IMR-90 (cell line): ENCODE measurements at regions not wholly inside any gene's neighbourhood (a gene's known extent, or its start where the extent isn't known, plus 50 kb on each side); places are given as distances from the start of the nearest gene placed in this dataset.

ENCODE experiments used
- ATAC-seq: fragments of 200-7000 bp; cut with Tn5 transposase; 2 replicates; pipeline ENCODE4 v1.9.1; 2020; ENCODE audit warnings: low read depth, mild to moderate bottlenecking, moderate library complexity
- BruUV-seq: library from RNA; stranded (reverse); fragments of 400-500 nt; replicated peaks from 2 replicates; lab custom pipeline; 2021; lab: Mats Ljungman, UMichigan
- CTCF ChIA-PET: fragments of 300-600 bp; formaldehyde crosslinking; extraction: SDS; loops from one replicate; lab custom pipeline; 2021; ENCODE audit warnings: antibody characterized with exemption; lab: Yijun Ruan, JAX
- POLR2A ChIA-PET: fragments of 300-600 bp; sonication (Branson Sonifier 250); formaldehyde crosslinking; loops from one replicate; lab custom pipeline; 2022; ENCODE audit warnings: antibody characterized with exemption; ENCODE audit not compliant: unreplicated experiment; lab: Charles Lee
- DNase-seq: peaks from one replicate; pipeline ENCODE4 v3.0.0; 2013
- H2AFZ ChIP-seq: replicated peaks from 2 replicates; pipeline ENCODE3; 2013; ENCODE audit warnings: low read length, mild to moderate bottlenecking; ENCODE audit not compliant: poor library complexity
- H2AK5ac ChIP-seq: 2 replicates; pipeline ENCODE4 v1.6.1; 2013; ENCODE audit warnings: low read depth, low read length, inconsistent platforms
- H2AK9ac ChIP-seq: replicated peaks from 2 replicates; pipeline ENCODE3; 2013; ENCODE audit warnings: mild to moderate bottlenecking, low read depth, low read length, moderate library complexity; ENCODE audit not compliant: poor library complexity
- H2BK120ac ChIP-seq: 2 replicates; pipeline ENCODE4 v1.6.1; 2013; ENCODE audit warnings: low read depth, low read length, inconsistent platforms
- H2BK15ac ChIP-seq: 3 replicates; pipeline ENCODE4 v1.6.1; 2013; ENCODE audit warnings: low read depth, low read length, inconsistent platforms
- H2BK20ac ChIP-seq: 2 replicates; pipeline ENCODE4 v1.6.1; 2013; ENCODE audit warnings: low read depth, mild to moderate bottlenecking, inconsistent platforms, low read length, moderate library complexity
- H2BK5ac ChIP-seq: 2 replicates; pipeline ENCODE4 v1.6.1; 2013; ENCODE audit warnings: mild to moderate bottlenecking, low read depth, low read length, inconsistent platforms; ENCODE audit not compliant: poor library complexity, severe bottlenecking
- H3K14ac ChIP-seq: replicated peaks from 2 replicates; pipeline ENCODE4 v1.6.1; 2013; ENCODE audit warnings: low read depth, low read length, inconsistent platforms
- H3K18ac ChIP-seq: 2 replicates; pipeline ENCODE4 v1.6.1; 2013; ENCODE audit warnings: low read depth, low read length, control low read depth
- H3K23ac ChIP-seq: 2 replicates; pipeline ENCODE4 v1.6.1; 2013; ENCODE audit warnings: low read depth, low read length, inconsistent platforms
- H3K27ac ChIP-seq: 2 replicates; pipeline ENCODE4 v1.5.1; 2013; ENCODE audit warnings: mild to moderate bottlenecking, control low read depth, low read length; ENCODE audit not compliant: insufficient read depth
- H3K27me3 ChIP-seq: 2 replicates; pipeline ENCODE4 v1.6.1; 2013; ENCODE audit warnings: low read length; ENCODE audit not compliant: control insufficient read depth, insufficient read depth
- H3K36me3 ChIP-seq: 2 replicates; pipeline ENCODE4 v1.6.1; 2013; ENCODE audit warnings: low read length, mixed read lengths; ENCODE audit not compliant: control insufficient read depth, insufficient read depth
- H3K4ac ChIP-seq: 2 replicates; pipeline ENCODE4 v1.6.1; 2013; ENCODE audit warnings: low read depth, low read length, inconsistent platforms
- H3K4me1 ChIP-seq: 2 replicates; pipeline ENCODE4 v1.6.1; 2013; ENCODE audit warnings: low read length, mixed read lengths; ENCODE audit not compliant: control insufficient read depth, insufficient read depth
- H3K4me2 ChIP-seq: 2 replicates; pipeline ENCODE4 v1.6.1; 2013; ENCODE audit warnings: low read depth, mild to moderate bottlenecking, control low read depth, low read length, moderate library complexity
- H3K4me3 ChIP-seq: 2 replicates; pipeline ENCODE4 v1.5.1; 2013; ENCODE audit warnings: low read depth, mild to moderate bottlenecking, control low read depth, low read length, moderate library complexity; ENCODE audit not compliant: insufficient read depth
- H3K56ac ChIP-seq: 2 replicates; pipeline ENCODE4 v1.6.1; 2013; ENCODE audit warnings: low read length, inconsistent platforms; ENCODE audit not compliant: insufficient read depth; ENCODE audit errors: extremely low read depth
- H3K79me1 ChIP-seq, 2 experiments: 2 replicates each; pipeline ENCODE4 v1.6.1; 2013; ENCODE audit warnings: low read length in 2 of 2, inconsistent platforms in 1 of 2, low read depth in 1 of 2
- H3K9ac ChIP-seq: 2 replicates; pipeline ENCODE4 v1.6.1; 2013; ENCODE audit warnings: low read depth, low read length, control low read depth
- H3K9me1 ChIP-seq: 2 replicates; pipeline ENCODE4 v1.6.1; 2013; ENCODE audit warnings: low read length, inconsistent platforms; ENCODE audit not compliant: insufficient read depth
- H3K9me3 ChIP-seq: 2 replicates; pipeline ENCODE4 v1.6.1; 2013; ENCODE audit warnings: low read length; ENCODE audit not compliant: control insufficient read depth, insufficient read depth
- H4K20me1 ChIP-seq: 2 replicates; pipeline ENCODE4 v1.6.1; 2013; ENCODE audit warnings: low read length, inconsistent platforms; ENCODE audit not compliant: insufficient read depth
- H4K5ac ChIP-seq: 2 replicates; pipeline ENCODE4 v1.6.1; 2013; ENCODE audit warnings: mild to moderate bottlenecking, low read depth, low read length, control low read depth
- H4K8ac ChIP-seq, 2 experiments: 2 replicates each; pipeline ENCODE4 v1.6.1; 2013; ENCODE audit warnings: low read depth in 2 of 2, low read length in 2 of 2, control low read depth in 1 of 2, inconsistent platforms in 1 of 2
- H4K91ac ChIP-seq: 2 replicates; pipeline ENCODE4 v1.6.1; 2013; ENCODE audit warnings: low read depth, low read length, inconsistent platforms; ENCODE audit not compliant: insufficient read depth
- CEBPB ChIP-seq: IDR thresholded peaks from 2 replicates; pipeline ENCODE4 v1.6.1; 2012; ENCODE audit warnings: low read depth, low read length, improper control_type of control experiment
- MAFK ChIP-seq: IDR thresholded peaks from 2 replicates; pipeline ENCODE4 v1.6.1; 2012; ENCODE audit warnings: low read depth, low read length, improper control_type of control experiment
- MXI1 ChIP-seq: IDR thresholded peaks from 2 replicates; pipeline ENCODE4 v1.6.1; 2012; ENCODE audit warnings: low read depth, mild to moderate bottlenecking, low read length, moderate library complexity, borderline replicate concordance
- RCOR1 ChIP-seq: IDR thresholded peaks from 2 replicates; pipeline ENCODE4 v1.6.1; 2012; ENCODE audit warnings: mild to moderate bottlenecking, low read length, improper control_type of control experiment; ENCODE audit not compliant: insufficient replicate concordance
- WGBS, 2 experiments: methylation state at CpG; one replicate each; pipeline versions ENCODE4 v1.1.5 to v1.1.7; 2013; ENCODE audit warnings: missing lambda C conversion rate in 2 of 2; ENCODE audit not compliant: insufficient read length in 1 of 2; ENCODE audit errors: extremely low coverage in 2 of 2; 5-methylcytosine and 5-hydroxymethylcytosine counted together
- dilution Hi-C: fragments of 300-500 bp; cut with HindIII; formaldehyde crosslinking; loops from one replicate; pipeline ENCODE4 v1.14.3; 2018; ENCODE audit warnings: low sequenced_read_pairs; ENCODE audit not compliant: unreplicated experiment
- in situ Hi-C: fragments of 300-500 bp; cut with MboI; formaldehyde crosslinking; loops from 3 replicates; pipeline ENCODE4 v1.14.3; 2019; ENCODE audit warnings: low sequenced_read_pairs, inconsistent platforms, mixed read lengths
- intact Hi-C: fragments of 100-400 bp; cut with micrococcal nuclease; formaldehyde crosslinking; loops from 2 replicates; pipeline ENCODE4 v1.10.0; 2022
- TF ChIP-seq, protein P1 (sequence below): fragments of 150-350 bp; IDR thresholded peaks from 2 replicates; pipeline ENCODE4 v1.6.1; 2017; ENCODE audit warnings: mild to moderate bottlenecking, antibody characterized with exemption, low read length, low read depth
- TF ChIP-seq, protein P2 (sequence below): conservative IDR thresholded peaks from 2 replicates; pipeline ENCODE4 v1.5.1; 2012; ENCODE audit warnings: mild to moderate bottlenecking, low read depth, low read length, improper control_type of control experiment

DNA sequence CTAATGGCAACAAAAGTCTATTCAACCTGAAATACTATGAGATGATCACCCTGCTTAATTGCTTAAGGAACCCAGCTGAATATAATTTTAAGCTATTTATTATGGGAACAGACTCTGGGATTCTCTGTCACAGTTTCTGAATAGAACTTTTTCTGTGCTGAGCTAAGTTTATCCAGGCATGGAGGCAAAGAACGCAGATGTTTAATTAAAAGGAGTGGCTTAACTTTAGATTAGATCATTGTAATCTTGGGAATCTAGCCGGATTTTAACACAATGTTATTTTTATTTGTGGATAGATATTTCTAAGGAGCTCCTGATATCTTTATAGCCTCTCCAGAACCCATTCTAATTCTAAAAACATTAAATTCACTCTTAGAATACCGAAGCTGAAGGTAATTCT is 353.4 kb downstream of the STIM2 start:
- no TSS peak for BruUV-seq
- dilution Hi-C loops (no loop called here), intact Hi-C loops (no loop called here), in situ Hi-C loops (no loop called here)
- Histone ChIP-seq H3K23ac (no peak overlapping the region), H2BK5ac (no peak overlapping the region), H2BK15ac (no peak overlapping the region), H2AK5ac (no peak overlapping the region), H4K91ac (no peak overlapping the region), H3K56ac (no peak overlapping the region), H3K9me1 (no peaks in the 10 kb centered on the region), H3K18ac (no peak overlapping the region), H3K79me1 (no peaks in the 10 kb centered on the region), H3K4me1 (no peaks in the 10 kb centered on the region), H3K9ac (no peak overlapping the region), H3K4me3 (no peak overlapping the region), H4K8ac (no peak overlapping the region), H3K27ac (no peak overlapping the region), H3K14ac (no peak overlapping the region), H3K4ac (no peak overlapping the region), H3K9me3 (0 out of 2 replicates have a peak, but pooled peaks cover 3% of the 10 kb centered on the region), H3K36me3 (no peaks in the 10 kb centered on the region), H3K4me2 (no peak overlapping the region), H2BK20ac (no peak overlapping the region), H4K20me1 (no peaks in the 10 kb centered on the region), H2BK120ac (no peak overlapping the region), H2AFZ (no peak overlapping the region), H3K27me3 (no peaks in the 10 kb centered on the region), H4K5ac (no peak overlapping the region), H2AK9ac (no peak overlapping the region)
- TF ChIP-seq, protein P1, sequence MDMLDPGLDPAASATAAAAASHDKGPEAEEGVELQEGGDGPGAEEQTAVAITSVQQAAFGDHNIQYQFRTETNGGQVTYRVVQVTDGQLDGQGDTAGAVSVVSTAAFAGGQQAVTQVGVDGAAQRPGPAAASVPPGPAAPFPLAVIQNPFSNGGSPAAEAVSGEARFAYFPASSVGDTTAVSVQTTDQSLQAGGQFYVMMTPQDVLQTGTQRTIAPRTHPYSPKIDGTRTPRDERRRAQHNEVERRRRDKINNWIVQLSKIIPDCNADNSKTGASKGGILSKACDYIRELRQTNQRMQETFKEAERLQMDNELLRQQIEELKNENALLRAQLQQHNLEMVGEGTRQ, result no peak
- no peak for TF ChIP-seq RCOR1
- TF ChIP-seq MXI1, result no peak
- TF ChIP-seq, protein P2, sequence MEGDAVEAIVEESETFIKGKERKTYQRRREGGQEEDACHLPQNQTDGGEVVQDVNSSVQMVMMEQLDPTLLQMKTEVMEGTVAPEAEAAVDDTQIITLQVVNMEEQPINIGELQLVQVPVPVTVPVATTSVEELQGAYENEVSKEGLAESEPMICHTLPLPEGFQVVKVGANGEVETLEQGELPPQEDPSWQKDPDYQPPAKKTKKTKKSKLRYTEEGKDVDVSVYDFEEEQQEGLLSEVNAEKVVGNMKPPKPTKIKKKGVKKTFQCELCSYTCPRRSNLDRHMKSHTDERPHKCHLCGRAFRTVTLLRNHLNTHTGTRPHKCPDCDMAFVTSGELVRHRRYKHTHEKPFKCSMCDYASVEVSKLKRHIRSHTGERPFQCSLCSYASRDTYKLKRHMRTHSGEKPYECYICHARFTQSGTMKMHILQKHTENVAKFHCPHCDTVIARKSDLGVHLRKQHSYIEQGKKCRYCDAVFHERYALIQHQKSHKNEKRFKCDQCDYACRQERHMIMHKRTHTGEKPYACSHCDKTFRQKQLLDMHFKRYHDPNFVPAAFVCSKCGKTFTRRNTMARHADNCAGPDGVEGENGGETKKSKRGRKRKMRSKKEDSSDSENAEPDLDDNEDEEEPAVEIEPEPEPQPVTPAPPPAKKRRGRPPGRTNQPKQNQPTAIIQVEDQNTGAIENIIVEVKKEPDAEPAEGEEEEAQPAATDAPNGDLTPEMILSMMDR, result no peak
- no peak for TF ChIP-seq MAFK
- TF ChIP-seq CEBPB, result no peak
- WGBS, 2 experiments, result no CpG with 5 or more reads among the region's 3 CpGs
- CTCF ChIA-PET, result no interaction called here
- ATAC-seq (no peak), DNase-seq (no peak)
- POLR2A ChIA-PET, result no interaction called here
